SU-DHL-6 (cell line): ENCODE measurements at regions not wholly inside any gene's neighbourhood (a gene's known extent, or its start where the extent isn't known, plus 50 kb on each side); places are given as distances from the start of the nearest gene placed in this dataset.

ENCODE experiments used
- EZH2phosphoT487 ChIP-seq: fragments of 200-600 bp; sonication (generic), shearing (Covaris generic); conservative IDR thresholded peaks from 2 replicates; pipeline ENCODE4 v1.6.1; 2018; ENCODE audit warnings: mild to moderate bottlenecking, antibody characterized with exemption, low read length, moderate library complexity, mixed read lengths
- TF ChIP-seq, protein P1 (sequence below): fragments of 200-600 bp; sonication (generic); IDR thresholded peaks from one replicate; pipeline ENCODE4 v1.5.1; 2017; ENCODE audit warnings: antibody characterized with exemption, mild to moderate bottlenecking, low read length, moderate library complexity; ENCODE audit not compliant: insufficient read depth, poor library complexity, severe bottlenecking

GRCh38 chr10:129402459-129402858 lies 64.6 kb upstream of the MGMT start:
- TF ChIP-seq, protein P1, sequence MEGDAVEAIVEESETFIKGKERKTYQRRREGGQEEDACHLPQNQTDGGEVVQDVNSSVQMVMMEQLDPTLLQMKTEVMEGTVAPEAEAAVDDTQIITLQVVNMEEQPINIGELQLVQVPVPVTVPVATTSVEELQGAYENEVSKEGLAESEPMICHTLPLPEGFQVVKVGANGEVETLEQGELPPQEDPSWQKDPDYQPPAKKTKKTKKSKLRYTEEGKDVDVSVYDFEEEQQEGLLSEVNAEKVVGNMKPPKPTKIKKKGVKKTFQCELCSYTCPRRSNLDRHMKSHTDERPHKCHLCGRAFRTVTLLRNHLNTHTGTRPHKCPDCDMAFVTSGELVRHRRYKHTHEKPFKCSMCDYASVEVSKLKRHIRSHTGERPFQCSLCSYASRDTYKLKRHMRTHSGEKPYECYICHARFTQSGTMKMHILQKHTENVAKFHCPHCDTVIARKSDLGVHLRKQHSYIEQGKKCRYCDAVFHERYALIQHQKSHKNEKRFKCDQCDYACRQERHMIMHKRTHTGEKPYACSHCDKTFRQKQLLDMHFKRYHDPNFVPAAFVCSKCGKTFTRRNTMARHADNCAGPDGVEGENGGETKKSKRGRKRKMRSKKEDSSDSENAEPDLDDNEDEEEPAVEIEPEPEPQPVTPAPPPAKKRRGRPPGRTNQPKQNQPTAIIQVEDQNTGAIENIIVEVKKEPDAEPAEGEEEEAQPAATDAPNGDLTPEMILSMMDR = no peak
- TF ChIP-seq EZH2phosphoT487 = no peak
